Activated CD4-positive, alpha-beta T cell treated with anti-CD3 and anti-CD28 coated beads, Interleukin-2, amount 10 ng/mL, durations not matched to agents 7 days and 5 days (primary cell): ENCODE measurements at regions not wholly inside any gene's neighbourhood (a gene's known extent, or its start where the extent isn't known, plus 50 kb on each side); places are given as distances from the start of the nearest gene placed in this dataset.

Source experiments
- CTCF ChIA-PET: fragments of 350-600 bp; sonication (Branson Sonifier 250); formaldehyde crosslinking; loops from one replicate; lab custom pipeline; 2021; ENCODE audit warnings: antibody characterized with exemption; lab: Charles Lee
- POLR2A ChIA-PET: fragments of 350-600 bp; sonication (Branson Sonifier 250); formaldehyde crosslinking; loops from one replicate; lab custom pipeline; 2021; ENCODE audit warnings: antibody characterized with exemption; lab: Charles Lee
- DNase-seq: peaks from one replicate; pipeline ENCODE4 v3.0.0-alpha.2; 2020
- H3K27ac Mint-ChIP-seq: one replicate; pipeline ENCODE4 v1.8.0; 2021; ENCODE audit warnings: mild to moderate bottlenecking, moderate library complexity, mixed read lengths
- H3K27me3 Mint-ChIP-seq: one replicate; pipeline ENCODE4 v1.8.0; 2021; ENCODE audit warnings: mixed read lengths
- H3K36me3 Mint-ChIP-seq: one replicate; pipeline ENCODE4 v1.8.0; 2021; ENCODE audit warnings: low read depth, mixed read lengths
- H3K4me1 Mint-ChIP-seq: one replicate; pipeline ENCODE4 v1.8.0; 2021; ENCODE audit warnings: mixed read lengths
- H3K4me3 Mint-ChIP-seq: one replicate; pipeline ENCODE4 v1.8.0; 2021; ENCODE audit warnings: mild to moderate bottlenecking, moderate library complexity, mixed read lengths
- H3K9me3 Mint-ChIP-seq: one replicate; pipeline ENCODE4 v1.8.0; 2021; ENCODE audit warnings: mixed read lengths

DNA sequence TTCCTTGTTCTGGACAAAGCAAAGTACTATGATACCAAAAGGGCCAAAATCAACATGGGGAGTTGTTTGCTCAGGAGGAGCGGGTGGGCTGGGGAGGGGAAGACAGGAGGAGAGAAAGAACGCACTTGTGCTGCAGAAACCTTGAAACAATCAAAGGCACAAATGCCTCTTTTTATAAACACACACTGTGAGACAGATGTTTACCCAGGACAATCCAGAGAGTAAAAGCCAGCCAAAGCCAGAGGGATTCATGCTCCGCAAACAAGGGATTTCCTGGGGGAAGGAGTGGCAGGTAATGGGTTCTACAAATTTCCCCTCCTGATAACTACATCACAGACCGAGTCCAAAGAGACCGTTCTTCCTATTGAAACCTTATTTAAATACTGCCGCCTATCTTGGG, 323.5 kb upstream of the SKOR2 start:
- no peak overlapping the region for H3K4me3 Mint-ChIP-seq
- no peaks in the 10 kb centered on the region for H3K4me1 Mint-ChIP-seq
- peaks cover 3% of the 10 kb centered on the region for H3K27me3 Mint-ChIP-seq
- no peak for DNase-seq
- no peaks in the 10 kb centered on the region for H3K9me3 Mint-ChIP-seq
- ChIA-PET POLR2A (no interaction called here), CTCF (no interaction called here)
- no peak overlapping the region for H3K27ac Mint-ChIP-seq
- no peaks in the 10 kb centered on the region for H3K36me3 Mint-ChIP-seq

DNA sequence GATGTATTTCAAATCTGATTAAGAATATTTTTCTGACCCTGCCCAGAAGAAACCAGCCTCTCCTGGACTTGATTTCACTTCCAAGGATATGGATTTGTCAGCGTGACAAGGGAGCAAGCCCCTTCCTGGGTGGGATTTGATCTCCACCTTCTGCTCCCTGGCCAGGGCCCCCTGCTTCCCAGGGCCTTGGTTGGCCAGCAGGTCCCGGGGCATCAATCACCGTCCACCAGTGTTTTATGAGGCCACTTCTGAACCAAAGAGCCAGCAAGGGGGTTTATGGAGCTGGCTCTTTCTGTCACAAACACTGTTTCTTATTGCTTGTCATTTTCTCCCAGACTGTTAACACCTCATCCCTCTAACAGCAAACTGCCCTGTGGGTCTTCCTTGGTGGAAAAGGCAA, 320.5 kb upstream of the SKOR2 start:
- CTCF ChIA-PET = no interaction called here
- Mint-ChIP-seq H3K9me3 (no peaks in the 10 kb centered on the region), H3K27ac (no peak overlapping the region), H3K4me1 (no peaks in the 10 kb centered on the region), H3K36me3 (no peaks in the 10 kb centered on the region), H3K4me3 (no peak overlapping the region), H3K27me3 (peaks cover 7% of the 10 kb centered on the region)
- POLR2A ChIA-PET = no interaction called here
- DNase-seq = no peak

GRCh38 chr18:47566809-47567208, 315.3 kb upstream of the SKOR2 start:
- peaks cover 11% of the 10 kb centered on the region for H3K27me3 Mint-ChIP-seq
- H3K36me3 Mint-ChIP-seq = no peaks in the 10 kb centered on the region
- H3K27ac Mint-ChIP-seq = no peak overlapping the region
- H3K4me3 Mint-ChIP-seq = no peak overlapping the region
- ChIA-PET POLR2A (no interaction called here), CTCF (no interaction called here)
- H3K4me1 Mint-ChIP-seq = no peaks in the 10 kb centered on the region
- no peaks in the 10 kb centered on the region for H3K9me3 Mint-ChIP-seq
- DNase-seq = no peak

DNA sequence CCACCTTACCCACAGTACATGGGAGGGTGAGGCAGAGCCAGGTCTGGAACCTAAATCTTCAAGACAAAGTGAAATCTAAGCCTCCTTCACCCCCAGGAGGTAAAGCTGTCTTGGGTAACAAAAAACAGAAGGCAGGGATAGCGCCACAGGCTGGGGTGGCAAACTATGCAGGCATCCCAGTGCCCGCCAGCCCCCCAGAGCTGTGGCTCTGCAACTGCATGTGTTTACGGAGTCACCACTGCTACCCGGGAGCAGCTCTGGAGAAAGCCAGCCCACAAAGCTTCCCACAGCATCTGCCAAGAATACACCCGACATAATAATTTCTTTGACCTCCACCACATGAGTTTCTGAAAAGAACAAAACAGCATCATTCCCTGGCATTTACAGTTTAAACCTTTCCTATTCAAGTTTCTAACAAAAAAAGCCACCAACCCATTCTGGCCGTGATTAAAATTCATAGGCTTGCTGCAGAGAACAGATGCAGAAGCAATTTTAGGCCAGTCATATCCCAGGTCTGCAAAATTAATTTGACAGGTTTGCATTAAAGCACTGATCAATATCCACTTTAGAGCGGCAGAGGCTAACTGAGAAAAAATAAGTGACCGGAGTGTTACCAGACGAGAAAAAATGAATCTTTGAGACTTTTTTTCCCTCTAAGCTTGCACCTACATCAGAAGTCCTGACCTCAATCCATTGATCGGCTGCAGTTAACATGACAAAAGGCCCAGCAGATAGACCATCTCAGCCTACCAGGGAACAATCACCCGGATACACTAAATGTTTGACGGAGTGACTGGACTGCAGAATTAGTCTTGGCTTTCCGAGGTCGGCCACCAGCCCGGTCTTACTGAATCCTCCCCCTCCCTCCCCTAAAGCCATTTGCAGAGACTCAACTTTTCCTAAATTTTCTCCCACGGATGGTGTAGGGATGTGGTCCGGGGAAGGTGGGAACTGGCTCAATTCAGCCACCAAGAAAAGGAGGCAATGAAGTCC, 309.6 kb upstream of the SKOR2 start:
- ChIA-PET POLR2A (no interaction called here), CTCF (no interaction called here)
- H3K4me3 Mint-ChIP-seq = no peak overlapping the region
- no peak overlapping the region for H3K27ac Mint-ChIP-seq
- no peaks in the 10 kb centered on the region for H3K9me3 Mint-ChIP-seq
- peaks cover 6% of the 10 kb centered on the region for H3K4me1 Mint-ChIP-seq
- H3K27me3 Mint-ChIP-seq = peaks cover 10% of the 10 kb centered on the region
- H3K36me3 Mint-ChIP-seq = no peaks in the 10 kb centered on the region
- DNase-seq = no peak

DNA sequence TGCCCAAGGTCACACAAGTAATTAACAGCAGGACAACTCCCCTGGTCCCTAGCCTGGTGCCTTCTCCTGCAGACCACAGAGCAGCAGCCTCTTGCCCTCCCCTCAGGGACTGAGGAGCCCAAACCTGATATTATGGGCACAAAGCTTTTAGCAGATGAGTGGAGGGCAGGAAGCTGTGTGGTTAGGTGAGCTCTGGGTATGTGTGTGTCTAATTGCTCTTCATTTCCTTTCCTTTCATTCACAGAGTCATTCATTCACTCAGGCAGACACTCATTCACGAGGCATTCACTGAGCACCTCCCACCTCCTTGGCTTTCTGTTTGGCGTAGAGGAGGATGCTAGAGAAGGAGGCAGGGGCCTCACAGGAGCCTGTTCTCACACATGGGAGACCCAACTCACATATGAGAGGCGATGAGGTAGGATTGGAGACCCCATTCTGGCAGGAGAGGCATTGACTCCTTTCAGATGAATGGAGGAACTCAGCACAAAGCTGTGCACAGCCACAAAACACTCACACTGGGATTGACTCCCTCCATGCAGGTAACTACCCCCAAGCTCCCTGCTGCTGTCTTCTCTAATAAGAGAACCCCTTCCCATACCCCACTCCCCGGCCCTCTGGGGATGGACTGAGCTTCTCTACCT, 306.8 kb upstream of the SKOR2 start:
- H3K4me3 Mint-ChIP-seq = no peak overlapping the region
- peaks cover 10% of the 10 kb centered on the region for H3K27me3 Mint-ChIP-seq

DNA sequence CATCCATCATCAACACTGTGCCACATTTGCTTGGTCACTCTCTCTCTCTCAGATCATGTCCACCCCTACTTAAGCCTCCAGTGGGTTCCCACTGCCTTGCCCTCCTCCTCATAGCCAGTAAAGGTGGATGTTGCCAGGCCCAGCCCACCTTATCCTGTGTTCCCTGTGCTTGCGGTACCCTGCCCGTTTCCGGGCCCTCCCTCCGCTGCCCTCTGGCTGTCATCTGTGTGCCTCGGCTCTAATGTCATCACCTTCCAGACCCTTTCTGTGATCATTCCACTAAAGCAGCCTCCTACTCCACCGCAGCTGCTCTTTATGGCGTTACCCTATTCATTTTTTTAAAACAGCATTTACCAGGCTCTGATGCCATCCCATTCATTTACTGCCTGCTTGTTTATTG, 305.7 kb upstream of the SKOR2 start:
- H3K27ac Mint-ChIP-seq = no peak overlapping the region
- ChIA-PET CTCF (no interaction called here), POLR2A (no interaction called here)
- no peaks in the 10 kb centered on the region for H3K36me3 Mint-ChIP-seq
- H3K9me3 Mint-ChIP-seq = no peaks in the 10 kb centered on the region
- H3K4me3 Mint-ChIP-seq = no peak overlapping the region
- peaks cover 6% of the 10 kb centered on the region for H3K4me1 Mint-ChIP-seq
- DNase-seq = no peak
- H3K27me3 Mint-ChIP-seq = peaks cover 10% of the 10 kb centered on the region

More for the DNA sequence above, 306.8 kb upstream of the SKOR2 start:
- no peak for DNase-seq
- Mint-ChIP-seq H3K9me3 (no peaks in the 10 kb centered on the region), H3K27ac (no peak overlapping the region), H3K4me1 (peaks cover 6% of the 10 kb centered on the region), H3K36me3 (no peaks in the 10 kb centered on the region)
- CTCF ChIA-PET = no interaction called here
- POLR2A ChIA-PET = no interaction called here

DNA sequence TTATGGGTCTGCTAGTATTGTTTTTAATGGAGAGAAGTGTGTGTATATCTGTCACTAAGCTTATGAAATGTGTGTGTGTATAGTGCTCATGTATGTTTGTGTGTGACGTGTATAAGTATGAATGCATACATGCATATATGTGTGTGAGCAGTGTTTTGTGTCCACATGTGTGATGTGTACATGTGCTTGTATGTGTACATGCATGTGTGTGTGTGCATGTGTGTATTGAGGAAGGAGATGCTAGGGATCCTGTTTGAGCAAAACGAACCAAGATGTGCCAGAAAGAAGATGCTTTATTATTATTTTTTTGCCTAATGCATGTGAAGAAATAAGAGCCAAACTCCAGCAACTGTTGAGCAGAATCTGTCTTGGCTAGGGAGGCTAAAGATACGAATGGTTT, 301.3 kb upstream of the SKOR2 start:
- no peaks in the 10 kb centered on the region for H3K27me3 Mint-ChIP-seq
- H3K9me3 Mint-ChIP-seq = no peaks in the 10 kb centered on the region
- DNase-seq = no peak
- no peak overlapping the region for H3K4me3 Mint-ChIP-seq
- no peaks in the 10 kb centered on the region for H3K36me3 Mint-ChIP-seq
- peaks cover under 1% of the 10 kb centered on the region for H3K4me1 Mint-ChIP-seq
- H3K27ac Mint-ChIP-seq = no peak overlapping the region
- POLR2A ChIA-PET = no interaction called here
- CTCF ChIA-PET = interaction anchor here (0.5 kb wide), 1 partner anchor 273 kb away, joined by 4 read pairs; no protein-coding TSS in a partner anchor

GRCh38 chr18:47550611-47551010, 299.2 kb upstream of the SKOR2 start:
- Mint-ChIP-seq H3K9me3 (no peaks in the 10 kb centered on the region), H3K4me3 (no peak overlapping the region), H3K36me3 (no peaks in the 10 kb centered on the region), H3K27ac (no peak overlapping the region), H3K27me3 (no peaks in the 10 kb centered on the region), H3K4me1 (no peaks in the 10 kb centered on the region)
- POLR2A ChIA-PET = interaction anchor here (0.6 kb wide), 1 partner anchor 20 kb away, joined by 6 read pairs; no protein-coding TSS in a partner anchor
- CTCF ChIA-PET = interaction anchor here (0.9 kb wide), 1 partner anchor 14 kb away, joined by 3 read pairs; no protein-coding TSS in a partner anchor
- DNase-seq = no peak

DNA sequence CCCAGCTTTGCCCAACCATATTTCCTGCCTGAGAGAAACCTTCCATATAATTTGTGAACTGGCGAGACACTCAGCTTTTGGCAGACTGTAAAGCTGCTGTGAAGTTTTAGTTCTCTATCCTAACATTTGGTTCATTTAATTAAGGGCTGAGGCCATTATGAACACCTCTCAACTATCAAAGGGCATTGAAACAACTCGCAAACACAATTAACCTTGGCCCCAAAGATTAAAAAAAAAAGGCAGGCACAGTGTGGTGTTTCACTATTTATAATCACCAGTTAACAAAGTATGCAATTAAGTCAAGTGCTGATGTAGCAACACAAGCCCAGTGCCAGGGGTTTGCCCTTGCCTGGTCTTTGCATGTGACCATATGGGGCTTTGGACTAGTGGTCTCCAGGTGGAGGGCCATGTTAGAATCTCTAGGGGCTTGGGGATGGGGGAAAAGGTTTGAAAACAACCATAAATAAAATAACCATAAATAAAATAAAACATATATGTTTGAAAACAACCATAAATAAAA, 297.6 kb upstream of the SKOR2 start:
- H3K27ac Mint-ChIP-seq = no peak overlapping the region
- CTCF ChIA-PET = no interaction called here
- no peaks in the 10 kb centered on the region for H3K4me1 Mint-ChIP-seq
- no peak overlapping the region for H3K4me3 Mint-ChIP-seq
- POLR2A ChIA-PET = no interaction called here
- no peaks in the 10 kb centered on the region for H3K27me3 Mint-ChIP-seq
- no peaks in the 10 kb centered on the region for H3K36me3 Mint-ChIP-seq
- DNase-seq = no peak
- no peaks in the 10 kb centered on the region for H3K9me3 Mint-ChIP-seq

GRCh38 chr18:47547539-47548202, 296.2 kb upstream of the SKOR2 start:
- ChIA-PET CTCF (no interaction called here), POLR2A (no interaction called here)
- Mint-ChIP-seq H3K4me1 (no peaks in the 10 kb centered on the region), H3K27ac (no peak overlapping the region), H3K27me3 (no peaks in the 10 kb centered on the region), H3K36me3 (no peaks in the 10 kb centered on the region), H3K9me3 (no peaks in the 10 kb centered on the region), H3K4me3 (no peak overlapping the region)
- DNase-seq = no peak

- ChIA-PET POLR2A (no interaction called here), CTCF (no interaction called here)
- Mint-ChIP-seq H3K9me3 (no peaks in the 10 kb centered on the region), H3K36me3 (no peaks in the 10 kb centered on the region), H3K4me1 (no peaks in the 10 kb centered on the region), H3K27ac (no peak overlapping the region), H3K27me3 (no peaks in the 10 kb centered on the region), H3K4me3 (no peak overlapping the region)
- DNase-seq = no peak
Measured at GRCh38 chr18:47545613-47546012, 294.2 kb upstream of the SKOR2 start.

DNA sequence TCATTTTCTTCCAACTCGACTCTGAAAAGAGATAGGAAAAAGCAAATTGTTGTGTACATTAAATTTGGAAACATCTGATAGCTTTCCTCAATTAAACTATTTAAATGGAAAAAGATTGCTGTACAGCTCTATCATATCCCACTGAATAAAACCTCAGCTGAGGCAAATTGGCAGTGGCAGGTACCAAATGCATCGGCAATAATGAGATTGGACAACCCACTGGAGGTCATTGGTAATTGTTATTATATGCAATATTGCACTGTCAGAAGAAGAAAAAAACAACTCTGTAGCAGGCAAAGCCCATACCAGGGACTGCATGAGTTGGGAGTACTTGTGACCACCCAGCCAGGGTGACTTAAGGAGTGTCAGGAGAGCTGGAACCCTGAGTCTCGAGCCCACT, 291.6 kb upstream of the SKOR2 start:
- no peak overlapping the region for H3K27ac Mint-ChIP-seq
- POLR2A ChIA-PET = no interaction called here
- no peaks in the 10 kb centered on the region for H3K36me3 Mint-ChIP-seq
- DNase-seq = no peak
- no peaks in the 10 kb centered on the region for H3K4me1 Mint-ChIP-seq
- no peaks in the 10 kb centered on the region for H3K27me3 Mint-ChIP-seq
- CTCF ChIA-PET = no interaction called here
- no peak overlapping the region for H3K4me3 Mint-ChIP-seq
- no peaks in the 10 kb centered on the region for H3K9me3 Mint-ChIP-seq

DNA sequence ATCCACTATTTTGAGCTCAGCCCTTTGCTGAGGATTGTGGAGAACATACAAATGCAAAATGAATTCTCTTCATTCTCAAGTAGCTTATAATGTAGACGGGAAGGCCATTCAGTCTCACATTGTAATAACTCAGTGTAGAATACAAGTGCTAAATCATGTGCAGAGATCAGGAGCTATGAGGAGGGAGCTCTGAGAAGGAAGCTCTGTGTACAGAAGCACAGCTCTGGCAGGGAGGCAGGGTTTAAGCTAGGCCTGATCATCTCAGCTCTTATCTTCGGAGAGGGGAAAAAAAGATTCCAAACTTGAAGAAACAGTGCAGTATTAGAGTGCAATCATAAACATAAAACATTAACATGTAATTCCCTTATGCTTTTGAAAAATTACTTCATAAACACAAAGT, 291.1 kb upstream of the SKOR2 start:
- no peak overlapping the region for H3K4me3 Mint-ChIP-seq
- H3K27ac Mint-ChIP-seq = no peak overlapping the region
- no peaks in the 10 kb centered on the region for H3K4me1 Mint-ChIP-seq
- ChIA-PET CTCF (no interaction called here), POLR2A (no interaction called here)
- DNase-seq = no peak
- H3K27me3 Mint-ChIP-seq = no peaks in the 10 kb centered on the region
- H3K9me3 Mint-ChIP-seq = no peaks in the 10 kb centered on the region
- H3K36me3 Mint-ChIP-seq = no peaks in the 10 kb centered on the region
